Fibroblast of mammary gland (primary cell): ENCODE measurements at regions not wholly inside any gene's neighbourhood (a gene's known extent, or its start where the extent isn't known, plus 50 kb on each side); places are given as distances from the start of the nearest gene placed in this dataset.
"Not testable (repeated sequence)": the region's sequence is repeated elsewhere in the genome, so short reads cannot be mapped to it uniquely, and the experiment has no call there.

Experiments
- DNase-seq: peaks from one replicate; pipeline ENCODE4 v3.0.0-alpha.2; 2010; ENCODE audit warnings: low read depth
- H3K4me3 ChIP-seq: 2 replicates; pipeline ENCODE4 v1.5.1; 2011; ENCODE audit warnings: low read depth, mild to moderate bottlenecking, low read length, moderate library complexity; ENCODE audit not compliant: control insufficient read depth
- CTCF ChIP-seq: conservative IDR thresholded peaks from 2 replicates; pipeline ENCODE4 v1.5.1; 2011; ENCODE audit warnings: low read depth, low read length, inconsistent platforms; ENCODE audit not compliant: control insufficient read depth, insufficient read depth

- no peak overlapping the region for H3K4me3 ChIP-seq
- DNase-seq, result no peak
- no peak for TF ChIP-seq CTCF
These were observed 503.2 kb downstream of the TMEM114 start for GRCh38 chr16:8087146-8087545.

GRCh38 chr16:8084882-8085281, 505.4 kb downstream of the TMEM114 start:
- no peak for TF ChIP-seq CTCF
- DNase-seq, result no peak
- H3K4me3 ChIP-seq, result no peak overlapping the region

DNA sequence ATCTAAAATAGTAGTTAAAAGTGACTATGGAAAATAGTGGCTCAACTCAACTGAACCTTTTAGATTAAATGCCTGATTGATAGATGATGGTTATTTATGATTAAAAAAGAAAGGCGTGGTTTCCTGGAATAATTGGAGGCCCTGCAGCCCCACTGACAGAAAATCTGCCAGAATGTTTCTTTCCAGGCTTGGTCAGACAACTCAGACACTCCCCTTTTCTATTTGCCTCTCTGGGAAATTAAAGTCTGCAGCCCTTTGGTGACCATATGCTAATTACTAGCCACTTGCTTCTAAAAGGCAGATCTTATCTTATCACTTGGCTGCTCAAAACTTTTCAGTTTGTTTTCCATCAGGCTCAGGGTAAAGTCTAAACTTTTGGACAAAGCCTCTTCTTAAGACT, 506.0 kb downstream of the TMEM114 start:
- DNase-seq, result no peak

DNA sequence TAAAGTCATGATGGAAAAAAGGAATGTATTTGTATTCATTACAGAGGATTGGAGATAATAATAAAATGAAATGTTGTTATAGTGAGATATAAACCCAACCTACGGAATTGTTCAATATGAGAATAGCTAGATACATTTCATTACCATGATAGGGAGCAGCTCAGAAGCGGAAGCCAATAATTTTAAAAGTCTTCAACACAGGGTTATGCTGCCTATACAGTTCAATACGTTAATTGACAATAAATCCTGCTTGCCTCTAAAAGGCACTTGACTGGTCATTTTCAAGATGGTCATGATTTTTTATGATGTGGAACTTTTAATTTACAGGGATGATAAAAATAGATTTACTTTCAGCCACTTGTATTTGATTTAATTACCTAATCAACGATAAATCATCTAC, 506.8 kb downstream of the TMEM114 start:
- TF ChIP-seq CTCF, result no peak
- H3K4me3 ChIP-seq, result no peak overlapping the region
- no peak for DNase-seq

More for the DNA sequence above, 506.0 kb downstream of the TMEM114 start:
- no peak overlapping the region for H3K4me3 ChIP-seq
- TF ChIP-seq CTCF, result no peak

DNA sequence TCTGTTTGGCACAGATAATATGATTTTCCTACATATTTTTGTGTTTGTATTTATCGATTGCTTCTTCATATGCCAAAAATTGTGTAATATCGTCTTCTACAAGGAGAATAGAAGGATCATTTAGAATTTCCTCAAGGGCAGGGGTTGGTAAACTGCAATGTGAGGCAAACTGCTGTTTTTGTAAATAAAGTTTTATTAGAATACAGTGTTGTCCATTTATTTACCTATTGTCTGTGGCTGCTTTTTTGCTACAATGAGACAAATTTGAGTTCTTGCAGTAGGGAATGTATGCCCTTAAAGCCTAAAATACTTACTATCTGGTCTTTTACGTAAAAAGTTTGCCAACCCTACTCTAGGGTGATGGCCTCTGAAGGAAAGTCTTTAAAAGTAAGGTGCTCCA, 509.5 kb downstream of the TMEM114 start:
- DNase-seq, result no peak
- no peak overlapping the region for H3K4me3 ChIP-seq
- no peak for TF ChIP-seq CTCF

- no peak for DNase-seq
- H3K4me3 ChIP-seq, result no peak overlapping the region
- no peak for TF ChIP-seq CTCF
These were observed 515.0 kb downstream of the TMEM114 start for GRCh38 chr16:8075271-8075670.

DNA sequence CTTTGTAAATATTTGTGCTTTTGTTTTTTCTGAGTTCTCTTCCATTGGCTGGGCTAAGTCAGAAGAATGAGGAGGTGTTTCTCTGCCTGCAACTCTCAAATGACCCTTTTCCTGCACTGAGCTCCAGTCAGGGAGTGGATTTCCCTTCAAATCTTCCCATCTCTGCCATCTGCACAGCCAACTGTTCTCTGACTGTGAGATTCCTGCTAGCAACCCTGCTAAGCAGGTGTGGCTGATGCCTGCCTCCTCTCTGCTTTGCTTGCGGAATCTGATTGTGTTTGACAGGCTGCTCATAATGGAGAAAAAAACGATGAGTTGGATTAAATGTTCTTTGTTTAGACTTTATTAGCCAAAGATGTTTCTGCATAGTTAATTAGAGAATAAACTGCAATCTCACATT, 519.8 kb downstream of the TMEM114 start:
- no peak for TF ChIP-seq CTCF
- no peak overlapping the region for H3K4me3 ChIP-seq
- no peak for DNase-seq

- H3K4me3 ChIP-seq, DNase-seq: not testable (repeated sequence)
These were observed 522.1 kb downstream of the TMEM114 start for GRCh38 chr16:8068225-8068624.
